Kidney (tissue), 13 donors: ENCODE measurements at regions not wholly inside any gene's neighbourhood (a gene's known extent, or its start where the extent isn't known, plus 50 kb on each side); places are given as distances from the start of the nearest gene placed in this dataset.

ENCODE experiments used
- DNase-seq, 5 donors: peaks; one replicate each; pipeline ENCODE4 v3.0.0-alpha.2; 2013 to 2020
- FAIRE-seq: peaks from 2 replicates; lab custom pipeline; 2012; peaks lifted over from hg19 to GRCh38; lab: Jason Lieb, UNC
- H3K27ac ChIP-seq, 2 donors: one replicate each; pipeline ENCODE4 v1.7.0; 2013; ENCODE audit warnings: low read depth in 2 of 2, low read length in 2 of 2, inconsistent platforms in 1 of 2
- H3K27me3 ChIP-seq: one replicate; pipeline ENCODE4 v1.7.1; 2013; ENCODE audit warnings: low read length, inconsistent platforms; ENCODE audit not compliant: control insufficient read depth, insufficient read depth
- H3K36me3 ChIP-seq, 3 donors: one replicate each; pipeline versions ENCODE4 v1.7.0 to v1.7.1; 2013; ENCODE audit warnings: low read length in 3 of 3, control low read depth in 1 of 3, inconsistent platforms in 1 of 3; ENCODE audit not compliant: insufficient read depth in 3 of 3, control insufficient read depth in 2 of 3
- H3K4me1 ChIP-seq, 3 donors: one replicate each; pipeline versions ENCODE4 v1.7.0 to v1.7.1; 2013; ENCODE audit warnings: low read length in 3 of 3, inconsistent platforms in 1 of 3, low read depth in 1 of 3; ENCODE audit not compliant: control insufficient read depth in 2 of 3, insufficient read depth in 2 of 3
- H3K4me3 ChIP-seq, 3 donors: one replicate each; pipeline versions ENCODE4 v1.7.0 to v1.8.1; 2013; ENCODE audit warnings: low read length in 3 of 3, control low read depth in 1 of 3, inconsistent platforms in 1 of 3
- H3K9ac ChIP-seq, 3 donors: one replicate each; pipeline versions ENCODE4 v1.7.0 to v1.7.1; 2013; ENCODE audit warnings: low read length in 3 of 3, control low read depth in 1 of 3, inconsistent platforms in 1 of 3
- H3K9me3 ChIP-seq, 3 donors: one replicate each; pipeline versions ENCODE4 v1.7.0 to v1.7.1; 2013; ENCODE audit warnings: low read length in 3 of 3, control low read depth in 1 of 3, inconsistent platforms in 1 of 3; ENCODE audit not compliant: control insufficient read depth in 2 of 3, insufficient read depth in 1 of 3
- intact Hi-C: fragments of 100-400 bp; cut with DNase I; formaldehyde crosslinking; loops from one replicate; pipeline ENCODE4 v1.11.1; 2022
- TF ChIP-seq, protein P1 (sequence below): IDR thresholded peaks from 3 replicates; pipeline ENCODE4 v1.5.1; 2012; ENCODE audit warnings: mild to moderate bottlenecking, moderate library complexity, borderline replicate concordance; ENCODE audit not compliant: insufficient read depth; ENCODE audit errors: extremely low read depth
- donor health status: control.
- donor health status: control.
- donor health status: control.
- donor health status: control.
- donor health status: control.
- donor health status: DM: yes; HTN: yes; CAD: no.
- donor health status: Normal renal cell carcinoma (clear cell type).

- DNase-seq (peak in 1 of 5 donors; percentile 9), FAIRE-seq (no peak)
- no peaks in the 10 kb centered on the region for H3K27me3 ChIP-seq
- intact Hi-C loops: no loop called here
- TF ChIP-seq, protein P1, sequence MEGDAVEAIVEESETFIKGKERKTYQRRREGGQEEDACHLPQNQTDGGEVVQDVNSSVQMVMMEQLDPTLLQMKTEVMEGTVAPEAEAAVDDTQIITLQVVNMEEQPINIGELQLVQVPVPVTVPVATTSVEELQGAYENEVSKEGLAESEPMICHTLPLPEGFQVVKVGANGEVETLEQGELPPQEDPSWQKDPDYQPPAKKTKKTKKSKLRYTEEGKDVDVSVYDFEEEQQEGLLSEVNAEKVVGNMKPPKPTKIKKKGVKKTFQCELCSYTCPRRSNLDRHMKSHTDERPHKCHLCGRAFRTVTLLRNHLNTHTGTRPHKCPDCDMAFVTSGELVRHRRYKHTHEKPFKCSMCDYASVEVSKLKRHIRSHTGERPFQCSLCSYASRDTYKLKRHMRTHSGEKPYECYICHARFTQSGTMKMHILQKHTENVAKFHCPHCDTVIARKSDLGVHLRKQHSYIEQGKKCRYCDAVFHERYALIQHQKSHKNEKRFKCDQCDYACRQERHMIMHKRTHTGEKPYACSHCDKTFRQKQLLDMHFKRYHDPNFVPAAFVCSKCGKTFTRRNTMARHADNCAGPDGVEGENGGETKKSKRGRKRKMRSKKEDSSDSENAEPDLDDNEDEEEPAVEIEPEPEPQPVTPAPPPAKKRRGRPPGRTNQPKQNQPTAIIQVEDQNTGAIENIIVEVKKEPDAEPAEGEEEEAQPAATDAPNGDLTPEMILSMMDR: no peak
- no peaks in the 10 kb centered on the region for H3K36me3 ChIP-seq
- H3K9me3 ChIP-seq: no peaks in the 10 kb centered on the region
- H3K4me1 ChIP-seq: no peaks in the 10 kb centered on the region
- H3K27ac ChIP-seq: no peak overlapping the region
- H3K4me3 ChIP-seq: no peak overlapping the region
- no peak overlapping the region for H3K9ac ChIP-seq
Measured at GRCh38 chr15:97688177-97688576, 272.3 kb upstream of the ARRDC4 start.

- no peaks in the 10 kb centered on the region for H3K4me1 ChIP-seq
- H3K27ac ChIP-seq: no peak overlapping the region
- intact Hi-C loops: no loop called here
- FAIRE-seq (no peak), DNase-seq (peak in 2 of 5 donors; percentile 29 to 35)
- H3K27me3 ChIP-seq: no peaks in the 10 kb centered on the region
- TF ChIP-seq, protein P1: no peak
- H3K9ac ChIP-seq: no peak overlapping the region
- H3K9me3 ChIP-seq: no peaks in the 10 kb centered on the region
- H3K36me3 ChIP-seq: no peaks in the 10 kb centered on the region
- H3K4me3 ChIP-seq: no peak overlapping the region
Measured at GRCh38 chr15:97688886-97689285, 271.6 kb upstream of the ARRDC4 start.

DNA sequence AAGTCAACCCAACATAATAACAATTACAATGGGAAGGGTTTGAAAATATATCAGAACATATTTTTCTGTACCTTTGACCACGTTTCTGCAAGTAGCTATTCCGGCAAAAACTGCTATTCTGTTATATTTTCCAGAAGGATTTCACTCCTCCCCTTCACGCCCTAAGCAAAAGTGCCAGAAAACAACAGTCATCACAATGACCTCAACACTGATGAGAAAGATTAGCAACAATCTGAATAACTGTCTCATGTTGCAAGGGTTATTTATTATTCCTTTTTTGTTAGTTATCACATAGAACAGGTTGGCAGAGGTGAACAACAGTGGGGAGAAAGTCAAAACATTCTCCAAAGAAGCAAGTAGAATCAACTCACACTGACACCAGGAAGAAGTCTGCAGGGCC lies 269.4 kb upstream of the ARRDC4 start:
- Histone ChIP-seq H3K36me3 (no peaks in the 10 kb centered on the region), H3K4me3 (no peak overlapping the region), H3K4me1 (no peaks in the 10 kb centered on the region), H3K27ac (no peak overlapping the region), H3K9ac (no peak overlapping the region), H3K27me3 (no peaks in the 10 kb centered on the region), H3K9me3 (no peaks in the 10 kb centered on the region)
- DNase-seq: no peak
- TF ChIP-seq, protein P1: no peak
- no peak for FAIRE-seq
- intact Hi-C loops: no loop called here

- intact Hi-C loops: no loop called here
- no peak for FAIRE-seq
Measured at GRCh38 chr15:97691799-97692198, 268.7 kb upstream of the ARRDC4 start.

More at GRCh38 chr15:97691799-97692198, 268.7 kb upstream of the ARRDC4 start:
- Histone ChIP-seq H3K4me3 (no peak overlapping the region), H3K9me3 (no peaks in the 10 kb centered on the region), H3K4me1 (no peaks in the 10 kb centered on the region), H3K27me3 (no peaks in the 10 kb centered on the region), H3K36me3 (no peaks in the 10 kb centered on the region), H3K9ac (no peak overlapping the region), H3K27ac (no peak overlapping the region)
- DNase-seq: no peak
- TF ChIP-seq, protein P1: no peak
